Neural progenitor cell (in vitro differentiated cells): ENCODE measurements at regions not wholly inside any gene's neighbourhood (a gene's known extent, or its start where the extent isn't known, plus 50 kb on each side); places are given as distances from the start of the nearest gene placed in this dataset.

Experiments
- DNase-seq: peaks from one replicate; pipeline ENCODE4 v3.0.0-alpha.2; 2016; ENCODE audit warnings: low spot score
- H2AFZ ChIP-seq: fragments of 200-600 bp; sonication (generic); replicated peaks from 2 replicates; pipeline ENCODE4 v1.6.1; 2016; ENCODE audit warnings: antibody characterized with exemption
- H3F3A ChIP-seq: fragments of 200-600 bp; sonication (generic); 2 replicates; pipeline ENCODE4 v1.6.1; 2016; ENCODE audit warnings: antibody characterized with exemption, low read depth
- H3K27ac ChIP-seq: fragments of 200-600 bp; sonication (generic); 2 replicates; pipeline ENCODE4 v1.5.1; 2016; ENCODE audit warnings: mild to moderate bottlenecking
- H3K27me3 ChIP-seq: fragments of 200-600 bp; sonication (generic); 2 replicates; pipeline ENCODE4 v1.6.1; 2016; ENCODE audit warnings: mild to moderate bottlenecking, moderate library complexity
- H3K36me3 ChIP-seq: fragments of 200-600 bp; sonication (generic); 2 replicates; pipeline ENCODE4 v1.5.1; 2016
- H3K4me1 ChIP-seq: fragments of 200-600 bp; sonication (generic); 2 replicates; pipeline ENCODE4 v1.6.1; 2016; ENCODE audit warnings: mixed run types
- H3K4me2 ChIP-seq: fragments of 200-600 bp; sonication (generic); 2 replicates; pipeline ENCODE4 v1.6.1; 2016
- H3K4me3 ChIP-seq: fragments of 200-600 bp; sonication (generic); 2 replicates; pipeline ENCODE4 v1.5.1; 2016
- H3K79me2 ChIP-seq: fragments of 200-600 bp; sonication (generic); 2 replicates; pipeline ENCODE4 v1.6.1; 2016; ENCODE audit warnings: low read depth
- H3K9ac ChIP-seq: fragments of 200-600 bp; sonication (generic); 2 replicates; pipeline ENCODE4 v1.6.1; 2016
- H3K9me3 ChIP-seq: fragments of 200-600 bp; sonication (generic); 2 replicates; pipeline ENCODE4 v1.5.1; 2016; ENCODE audit warnings: low read depth
- H4K20me1 ChIP-seq: fragments of 200-600 bp; sonication (generic); 2 replicates; pipeline ENCODE4 v1.6.1; 2016; ENCODE audit warnings: low read depth
- H3K27ac Mint-ChIP-seq: 3 replicates; pipeline ENCODE4 v1.8.0; 2021; ENCODE audit warnings: mixed read lengths
- H3K27me3 Mint-ChIP-seq: 2 replicates; pipeline ENCODE4 v1.8.0; 2022; ENCODE audit warnings: low read depth, mild to moderate bottlenecking, inconsistent platforms, moderate library complexity, mixed read lengths; ENCODE audit not compliant: insufficient read depth
- H3K36me3 Mint-ChIP-seq: 3 replicates; pipeline ENCODE4 v1.8.0; 2021; ENCODE audit warnings: mixed read lengths
- H3K4me1 Mint-ChIP-seq: 3 replicates; pipeline ENCODE4 v1.8.0; 2021; ENCODE audit warnings: mixed read lengths
- H3K4me3 Mint-ChIP-seq: 3 replicates; pipeline ENCODE4 v1.8.0; 2021; ENCODE audit warnings: mild to moderate bottlenecking, moderate library complexity, mixed read lengths
- H3K9me3 Mint-ChIP-seq: 3 replicates; pipeline ENCODE4 v1.8.0; 2020; ENCODE audit warnings: mixed read lengths
- EZH2 ChIP-seq: fragments of 200-600 bp; sonication (generic); IDR thresholded peaks from 2 replicates; pipeline ENCODE4 v1.6.1; 2017; ENCODE audit warnings: antibody characterized with exemption, mild to moderate bottlenecking, moderate library complexity
- EZH2phosphoT487 ChIP-seq: fragments of 200-600 bp; sonication (generic); IDR thresholded peaks from 2 replicates; pipeline ENCODE4 v1.6.1; 2017; ENCODE audit warnings: antibody characterized with exemption
- TF ChIP-seq, protein P1 (sequence below): fragments of 200-600 bp; sonication (generic); IDR thresholded peaks from 2 replicates; pipeline ENCODE4 v1.5.1; 2017; ENCODE audit warnings: antibody characterized with exemption, mild to moderate bottlenecking

DNA sequence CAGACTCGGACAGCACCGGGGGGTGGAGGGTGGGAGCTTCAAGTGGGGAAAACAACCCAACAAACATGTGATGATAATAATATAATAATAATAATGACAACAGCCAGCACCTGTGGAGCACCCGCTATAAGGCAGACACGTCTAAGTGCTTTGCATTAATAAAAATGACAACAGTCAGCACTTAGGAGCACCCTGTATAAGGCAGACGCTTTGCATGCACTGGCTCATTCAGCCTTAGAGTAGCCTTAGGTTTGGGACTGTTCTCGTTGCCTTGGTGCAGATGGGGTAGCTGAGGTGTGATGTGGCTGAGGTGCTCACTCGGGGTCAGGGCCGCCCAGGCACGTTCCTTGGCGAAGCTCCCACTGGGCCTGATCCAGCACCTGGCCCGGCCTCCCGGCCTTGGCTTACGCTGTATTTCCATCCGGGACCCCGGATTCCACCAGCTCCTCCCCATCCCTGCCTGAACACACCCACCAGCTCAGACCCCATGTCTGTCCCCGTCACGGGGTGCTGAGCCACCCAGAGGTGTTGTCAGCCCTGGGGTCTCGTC, 144.0 kb upstream of the CIBAR2 start:
- no peaks in the 10 kb centered on the region for H3K27me3 ChIP-seq
- peaks cover 2% of the 10 kb centered on the region for H3K36me3 Mint-ChIP-seq
- no peaks in the 10 kb centered on the region for H3K36me3 ChIP-seq
- no peak overlapping the region for H2AFZ ChIP-seq
- H3K9me3 Mint-ChIP-seq: no peaks in the 10 kb centered on the region
- no peak overlapping the region for H3K4me2 ChIP-seq
- peaks cover 28% of the 10 kb centered on the region for H3K4me1 ChIP-seq
- no peak for DNase-seq
- H3K9ac ChIP-seq: no peak overlapping the region
- H3F3A ChIP-seq: peaks cover 5% of the 10 kb centered on the region
- TF ChIP-seq EZH2 (no peak), EZH2phosphoT487 (no peak)
- TF ChIP-seq, protein P1, sequence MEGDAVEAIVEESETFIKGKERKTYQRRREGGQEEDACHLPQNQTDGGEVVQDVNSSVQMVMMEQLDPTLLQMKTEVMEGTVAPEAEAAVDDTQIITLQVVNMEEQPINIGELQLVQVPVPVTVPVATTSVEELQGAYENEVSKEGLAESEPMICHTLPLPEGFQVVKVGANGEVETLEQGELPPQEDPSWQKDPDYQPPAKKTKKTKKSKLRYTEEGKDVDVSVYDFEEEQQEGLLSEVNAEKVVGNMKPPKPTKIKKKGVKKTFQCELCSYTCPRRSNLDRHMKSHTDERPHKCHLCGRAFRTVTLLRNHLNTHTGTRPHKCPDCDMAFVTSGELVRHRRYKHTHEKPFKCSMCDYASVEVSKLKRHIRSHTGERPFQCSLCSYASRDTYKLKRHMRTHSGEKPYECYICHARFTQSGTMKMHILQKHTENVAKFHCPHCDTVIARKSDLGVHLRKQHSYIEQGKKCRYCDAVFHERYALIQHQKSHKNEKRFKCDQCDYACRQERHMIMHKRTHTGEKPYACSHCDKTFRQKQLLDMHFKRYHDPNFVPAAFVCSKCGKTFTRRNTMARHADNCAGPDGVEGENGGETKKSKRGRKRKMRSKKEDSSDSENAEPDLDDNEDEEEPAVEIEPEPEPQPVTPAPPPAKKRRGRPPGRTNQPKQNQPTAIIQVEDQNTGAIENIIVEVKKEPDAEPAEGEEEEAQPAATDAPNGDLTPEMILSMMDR: no peak
- no peak overlapping the region for H3K27ac ChIP-seq
- peaks cover 3% of the 10 kb centered on the region for H4K20me1 ChIP-seq
- H3K27ac Mint-ChIP-seq: no peak overlapping the region
- no peaks in the 10 kb centered on the region for H3K79me2 ChIP-seq
- H3K4me1 Mint-ChIP-seq: peaks cover 42% of the 10 kb centered on the region
- H3K4me3 ChIP-seq: no peak overlapping the region
- no peaks in the 10 kb centered on the region for H3K9me3 ChIP-seq
- no peak overlapping the region for H3K4me3 Mint-ChIP-seq
- peaks cover 13% of the 10 kb centered on the region for H3K27me3 Mint-ChIP-seq

DNA sequence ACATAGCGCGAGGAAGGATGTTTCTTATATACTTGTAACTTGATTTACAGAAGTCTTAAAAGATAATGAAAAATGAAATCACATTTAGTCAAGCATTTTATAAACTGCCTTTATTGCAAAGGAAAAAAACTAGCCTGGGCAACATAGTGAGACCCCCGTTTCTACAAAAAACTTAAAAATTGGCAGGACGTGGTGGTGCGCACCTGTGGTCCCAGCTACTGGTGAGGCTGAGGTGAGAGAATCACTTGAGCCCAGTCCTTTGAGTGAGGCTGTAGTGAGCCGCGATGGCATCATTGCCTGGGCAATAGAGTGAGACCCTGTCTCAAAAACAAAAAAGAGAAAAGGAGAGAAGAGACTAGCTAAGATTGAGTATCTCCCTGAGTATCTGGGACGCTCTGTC, 145.2 kb upstream of the CIBAR2 start:
- Mint-ChIP-seq H3K36me3 (peaks cover 2% of the 10 kb centered on the region), H3K27ac (no peak overlapping the region), H3K4me3 (peak overlapping the region; percentile 28), H3K9me3 (no peaks in the 10 kb centered on the region), H3K27me3 (peaks cover 15% of the 10 kb centered on the region), H3K4me1 (peaks cover 53% of the 10 kb centered on the region)
- H3K27me3 ChIP-seq: no peaks in the 10 kb centered on the region
- H3K4me3 ChIP-seq: no peak overlapping the region
- no peaks in the 10 kb centered on the region for H3K36me3 ChIP-seq
- no peak for DNase-seq
- H3K4me1 ChIP-seq: peaks cover 28% of the 10 kb centered on the region
- H3K9ac ChIP-seq: no peak overlapping the region
- H4K20me1 ChIP-seq: peaks cover 3% of the 10 kb centered on the region
- H3F3A ChIP-seq: peaks cover 5% of the 10 kb centered on the region
- H3K9me3 ChIP-seq: no peaks in the 10 kb centered on the region
- no peaks in the 10 kb centered on the region for H3K79me2 ChIP-seq
- H2AFZ ChIP-seq: no peak overlapping the region
- H3K27ac ChIP-seq: no peak overlapping the region
- H3K4me2 ChIP-seq: no peak overlapping the region
- TF ChIP-seq EZH2phosphoT487 (no peak), EZH2 (no peak)
- TF ChIP-seq, protein P1: no peak

DNA sequence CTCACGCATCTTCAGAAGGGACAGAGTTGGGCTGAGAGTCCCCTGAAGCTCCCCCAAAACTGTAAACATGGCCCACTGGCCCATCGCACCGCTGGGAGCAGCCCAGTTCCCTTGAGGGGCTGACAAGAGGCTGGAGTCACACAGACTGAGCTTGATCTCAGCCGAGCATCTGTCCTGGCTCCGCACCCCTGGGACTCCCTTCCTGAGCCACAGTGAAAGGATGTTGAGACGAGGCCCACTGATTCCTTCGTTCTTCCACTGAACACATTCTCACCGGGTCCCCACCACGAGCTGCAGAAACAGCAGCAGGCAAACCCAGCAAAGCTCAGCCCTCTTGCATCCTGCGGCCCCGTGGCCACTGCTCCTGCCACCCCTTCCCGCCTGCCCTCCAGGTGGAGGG, 145.9 kb upstream of the CIBAR2 start:
- no peak for TF ChIP-seq EZH2
- TF ChIP-seq EZH2phosphoT487: no peak
- TF ChIP-seq, protein P1: no peak

More for the DNA sequence above, 145.9 kb upstream of the CIBAR2 start:
- Histone ChIP-seq H3K27me3 (no peaks in the 10 kb centered on the region), H3K36me3 (no peaks in the 10 kb centered on the region), H3K9me3 (no peaks in the 10 kb centered on the region), H3K4me3 (no peak overlapping the region), H4K20me1 (peaks cover 3% of the 10 kb centered on the region), H3K27ac (no peak overlapping the region), H3K4me2 (peak overlapping the region; percentile 35), H3K79me2 (no peaks in the 10 kb centered on the region), H3F3A (peaks cover 5% of the 10 kb centered on the region), H3K4me1 (peaks cover 32% of the 10 kb centered on the region), H2AFZ (no peak overlapping the region), H3K9ac (no peak overlapping the region)
- no peak for DNase-seq
- Mint-ChIP-seq H3K4me1 (peaks cover 60% of the 10 kb centered on the region), H3K36me3 (peaks cover 6% of the 10 kb centered on the region), H3K27me3 (peaks cover 20% of the 10 kb centered on the region), H3K9me3 (no peaks in the 10 kb centered on the region), H3K4me3 (peak overlapping the region; percentile 58), H3K27ac (peak overlapping the region; percentile 53)
